ENCODE measurements at regions not wholly inside any gene's neighbourhood (a gene's known extent, or its start where the extent isn't known, plus 50 kb on each side); places are given as distances from the start of the nearest gene placed in this dataset.

DNA sequence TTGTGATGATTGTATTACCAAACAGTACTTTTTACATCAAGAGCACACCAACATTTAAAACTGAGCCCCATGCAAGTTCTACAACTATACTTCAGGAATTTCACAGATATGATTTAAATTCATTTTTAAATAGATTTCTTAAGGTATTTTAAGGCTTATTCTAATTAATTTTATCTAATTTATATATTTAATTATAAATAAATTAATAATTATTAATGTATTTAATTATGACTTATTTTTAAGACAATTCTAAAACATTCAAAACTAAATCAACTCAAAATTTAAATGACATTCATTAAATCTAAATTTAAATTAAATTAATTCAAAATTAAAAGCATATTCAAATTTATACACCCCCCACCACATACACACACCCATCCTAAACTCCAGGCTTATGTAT lies 299.2 kb downstream of the NFIB start:
- no peak overlapping the region for H3K4me3 ChIP-seq (replicated peaks in 1 of 3; ENCODE audit: insufficient read depth in 1 of 3, low read depth in 2 of 3, low read length in 3 of 3)
- ChIA-PET POLR2A (no interaction called here), CTCF (ENCODE audit: low intra/inter-chr PET ratio, low total read pairs) (no interaction called here)
- DNase-seq (ENCODE audit: low spot score) (no peak), ATAC-seq (no peak), FAIRE-seq (no peak)
- no peaks in the 10 kb centered on the region for H3K27me3 ChIP-seq (ENCODE audit: control insufficient read depth in 1 of 2, insufficient read depth in 2 of 2, low read length in 2 of 2)
- no peaks in the 10 kb centered on the region for H3K9me3 ChIP-seq (ENCODE audit: low read length)
- intact Hi-C loops (cut with micrococcal nuclease; ENCODE audit: unreplicated experiment) (no loop called here), in situ Hi-C loops (cut with HindIII; ENCODE audit: extremely low pct_ligation_motif_present, low pct_unique_long_range_greater_than_20kb) (no loop called here)
- no TSS peak for BruUV-seq (replicated peaks)
- no peak overlapping the region for H2AFZ ChIP-seq (ENCODE audit: low read length)
- no peak overlapping the region for H3K4me2 ChIP-seq (ENCODE audit: low read depth, low read length)
- H3K9ac ChIP-seq (ENCODE audit: insufficient read depth, low read depth, low read length): no peak overlapping the region
- no peak overlapping the region for H3K27ac ChIP-seq (ENCODE audit: extremely low read length, insufficient read depth, low read length)
- TF ChIP-seq MBNL3 (CRISPR knock-in tag; conservative IDR thresholded peaks at IDR 0.05) (no peak), RAD51 (IDR thresholded peaks at IDR 0.05; ENCODE audit: borderline replicate concordance) (no peak), DPF2 (CRISPR knock-in tag; IDR thresholded peaks at IDR 0.05; ENCODE audit: borderline replicate concordance, low read depth) (no peak), ZNF296 (CRISPR knock-in tag; conservative IDR thresholded peaks at IDR 0.05) (no peak), ZFP37 (CRISPR knock-in tag; IDR thresholded peaks at IDR 0.05; ENCODE audit: borderline replicate concordance) (no peak), ZNF143 (CRISPR knock-in tag; IDR thresholded peaks at IDR 0.05) (no peak), SP1 (IDR thresholded peaks at IDR 0.05) (no peak), SP1 (CRISPR knock-in tag; IDR thresholded peaks at IDR 0.05) (no peak), ADNP (CRISPR knock-in tag; IDR thresholded peaks at IDR 0.05) (no peak), HNRNPUL1 (IDR thresholded peaks at IDR 0.05; ENCODE audit: low read depth, low read length) (no peak)
- TF ChIP-seq, protein P1, sequence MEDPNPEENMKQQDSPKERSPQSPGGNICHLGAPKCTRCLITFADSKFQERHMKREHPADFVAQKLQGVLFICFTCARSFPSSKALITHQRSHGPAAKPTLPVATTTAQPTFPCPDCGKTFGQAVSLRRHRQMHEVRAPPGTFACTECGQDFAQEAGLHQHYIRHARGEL (CRISPR knock-in tag; IDR thresholded peaks at IDR 0.05): no peak
- TF ChIP-seq, protein P2, sequence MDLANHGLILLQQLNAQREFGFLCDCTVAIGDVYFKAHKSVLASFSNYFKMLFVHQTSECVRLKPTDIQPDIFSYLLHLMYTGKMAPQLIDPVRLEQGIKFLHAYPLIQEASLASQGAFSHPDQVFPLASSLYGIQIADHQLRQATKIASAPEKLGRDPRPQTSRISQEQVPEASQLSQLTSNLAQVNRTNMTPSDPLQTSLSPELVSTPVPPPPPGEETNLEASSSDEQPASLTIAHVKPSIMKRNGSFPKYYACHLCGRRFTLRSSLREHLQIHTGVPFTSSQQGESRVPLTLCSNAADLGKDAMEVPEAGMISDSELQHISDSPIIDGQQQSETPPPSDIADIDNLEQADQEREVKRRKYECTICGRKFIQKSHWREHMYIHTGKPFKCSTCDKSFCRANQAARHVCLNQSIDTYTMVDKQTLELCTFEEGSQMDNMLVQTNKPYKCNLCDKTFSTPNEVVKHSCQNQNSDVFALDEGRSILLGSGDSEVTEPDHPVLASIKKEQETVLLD (CRISPR knock-in tag; IDR thresholded peaks at IDR 0.05; ENCODE audit: low read depth): no peak
- TF ChIP-seq, protein P3, sequence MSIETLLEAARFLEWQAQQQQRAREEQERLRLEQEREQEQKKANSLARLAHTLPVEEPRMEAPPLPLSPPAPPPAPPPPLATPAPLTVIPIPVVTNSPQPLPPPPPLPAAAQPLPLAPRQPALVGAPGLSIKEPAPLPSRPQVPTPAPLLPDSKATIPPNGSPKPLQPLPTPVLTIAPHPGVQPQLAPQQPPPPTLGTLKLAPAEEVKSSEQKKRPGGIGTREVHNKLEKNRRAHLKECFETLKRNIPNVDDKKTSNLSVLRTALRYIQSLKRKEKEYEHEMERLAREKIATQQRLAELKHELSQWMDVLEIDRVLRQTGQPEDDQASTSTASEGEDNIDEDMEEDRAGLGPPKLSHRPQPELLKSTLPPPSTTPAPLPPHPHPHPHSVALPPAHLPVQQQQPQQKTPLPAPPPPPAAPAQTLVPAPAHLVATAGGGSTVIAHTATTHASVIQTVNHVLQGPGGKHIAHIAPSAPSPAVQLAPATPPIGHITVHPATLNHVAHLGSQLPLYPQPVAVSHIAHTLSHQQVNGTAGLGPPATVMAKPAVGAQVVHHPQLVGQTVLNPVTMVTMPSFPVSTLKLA (IDR thresholded peaks at IDR 0.05): no peak
- no peaks in the 10 kb centered on the region for H4K20me1 ChIP-seq (ENCODE audit: insufficient read depth, low read length)
- no peaks in the 10 kb centered on the region for H3K79me2 ChIP-seq (ENCODE audit: insufficient read depth, low read length)
- no peaks in the 10 kb centered on the region for H3K36me3 ChIP-seq (replicated peaks in 1 of 2; ENCODE audit: control insufficient read depth in 1 of 2, insufficient read depth in 2 of 2, low read length in 2 of 2)
- no peaks in the 10 kb centered on the region for H3K4me1 ChIP-seq (ENCODE audit: insufficient read depth, low read length)
